HG02852 (cell line): ENCODE measurements at regions not wholly inside any gene's neighbourhood (a gene's known extent, or its start where the extent isn't known, plus 50 kb on each side); places are given as distances from the start of the nearest gene placed in this dataset.

Source experiments
- ATAC-seq: cut with Tn5 transposase; IDR thresholded peaks from one replicate; pipeline ENCODE4 v1.9.1; 2021; ENCODE audit warnings: mild to moderate bottlenecking, moderate library complexity; ENCODE audit not compliant: unreplicated experiment

DNA sequence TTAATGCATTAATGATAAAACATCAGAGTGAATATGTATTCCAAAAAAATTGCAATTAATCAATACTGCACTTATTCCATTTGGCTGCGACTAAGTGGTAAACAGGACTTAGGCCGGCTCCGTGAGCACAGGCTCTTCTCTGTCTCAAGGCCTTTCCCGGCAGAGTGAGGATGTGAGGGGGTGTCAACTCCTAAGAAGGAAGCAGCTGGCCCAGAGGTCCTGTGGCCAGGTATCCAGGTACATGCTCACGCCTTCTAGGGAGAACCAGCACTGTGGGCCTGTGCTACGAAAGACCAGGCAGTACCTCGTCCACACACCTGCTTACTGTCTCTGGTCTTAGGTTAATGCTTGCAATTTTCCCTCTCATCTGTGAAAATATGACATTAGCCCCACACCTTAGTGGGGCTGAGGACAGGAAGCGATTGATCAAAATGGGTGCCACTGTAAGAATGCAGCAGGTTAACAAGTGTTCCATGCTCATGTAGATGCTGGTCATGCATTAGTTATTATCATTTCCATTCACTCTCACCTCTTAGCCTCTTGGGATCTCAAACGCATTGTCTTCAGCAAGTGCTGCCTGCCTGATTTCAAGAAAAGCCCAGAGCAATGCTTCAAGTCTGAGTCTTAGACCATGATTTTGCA, 175.3 kb downstream of the ABHD5 start:
- no peak for ATAC-seq

DNA sequence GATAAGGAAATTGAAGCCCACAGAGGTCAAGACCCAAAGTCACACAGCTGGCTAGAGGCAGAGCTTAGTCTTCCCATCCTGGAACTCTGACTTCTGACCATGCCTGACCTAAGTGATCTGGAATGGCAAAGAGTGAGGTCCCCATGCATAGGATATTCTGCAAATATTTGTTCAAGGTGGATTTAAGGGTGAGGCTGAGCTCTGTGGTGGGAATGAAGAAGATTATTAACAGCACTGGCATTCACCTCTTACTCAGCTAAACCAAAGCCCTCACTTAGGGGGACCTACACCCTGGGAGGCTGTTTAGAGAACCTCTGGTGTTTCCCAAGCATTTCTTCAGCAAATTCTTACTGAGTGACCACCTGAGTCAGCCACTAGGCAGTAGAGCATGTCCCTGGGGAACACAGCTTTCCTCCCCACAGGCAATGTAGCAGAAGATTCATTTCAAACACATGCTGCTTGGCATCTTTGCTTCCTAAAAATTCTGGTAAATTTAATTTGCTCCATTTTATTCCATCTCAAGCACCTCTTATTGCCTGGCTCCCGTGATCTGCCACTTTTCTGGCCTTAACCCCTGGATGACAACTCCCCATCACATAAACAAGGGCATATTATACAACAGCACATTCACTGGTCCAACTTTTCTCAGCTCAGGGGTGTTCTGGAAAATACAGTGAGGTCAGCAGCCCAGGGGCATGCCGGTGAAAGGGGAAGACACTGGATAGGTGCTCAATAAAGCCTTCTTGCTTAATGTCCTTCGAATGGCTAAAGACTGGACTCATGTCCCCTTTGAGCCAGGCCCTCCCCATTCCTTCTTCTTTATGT, 176.0 kb downstream of the ABHD5 start:
- ATAC-seq = no peak

DNA sequence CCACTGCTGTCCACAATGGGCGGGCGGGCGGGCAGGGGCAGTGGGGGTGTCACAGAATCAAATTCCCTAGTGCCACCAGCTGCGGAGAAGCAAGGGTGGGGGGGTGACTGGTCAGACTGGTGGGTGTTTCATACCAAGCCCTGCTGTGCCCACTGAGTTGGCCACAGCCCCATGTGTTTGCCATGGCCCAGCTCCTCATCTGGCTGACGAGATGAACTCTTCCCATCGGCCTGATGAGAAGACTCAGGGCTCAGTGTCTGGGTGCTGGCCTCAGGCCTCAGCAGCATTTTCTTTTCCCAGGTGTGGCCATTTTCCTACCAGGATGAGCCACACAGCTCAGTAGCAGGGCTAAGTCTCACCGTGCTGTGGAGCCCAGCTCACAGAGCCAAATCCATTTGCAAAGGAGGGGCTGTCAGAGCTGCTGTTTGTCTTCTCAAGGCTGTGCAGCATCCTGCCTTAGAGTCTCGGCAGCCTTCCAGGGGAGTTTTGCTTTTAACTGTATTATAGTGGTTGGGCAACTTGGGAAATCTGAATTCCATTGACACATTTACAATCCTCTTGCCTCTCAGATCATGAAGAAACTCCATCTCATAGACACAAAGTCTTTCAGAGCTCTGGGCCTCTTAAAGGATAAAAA, 176.8 kb downstream of the ABHD5 start:
- no peak for ATAC-seq

DNA sequence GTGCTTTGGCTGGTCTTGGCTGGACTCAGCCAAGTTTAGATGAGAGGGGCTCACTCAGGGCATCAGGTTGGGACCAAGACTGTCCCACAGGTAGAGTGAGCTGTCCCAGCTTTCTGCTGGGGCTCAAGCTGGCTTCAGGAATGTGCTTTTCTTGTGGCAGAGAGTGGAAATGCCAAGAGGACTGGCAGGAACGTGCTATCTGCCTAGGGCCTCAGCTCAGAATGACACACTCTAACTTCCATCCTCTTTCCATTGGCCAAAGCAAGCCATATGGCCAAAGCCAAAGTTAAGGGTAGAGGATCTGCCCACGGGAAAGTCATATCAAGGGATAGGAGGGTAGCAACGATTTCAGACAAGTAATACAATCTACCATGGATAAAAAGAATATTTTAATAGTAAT, 178.8 kb downstream of the ABHD5 start:
- no peak for ATAC-seq

DNA sequence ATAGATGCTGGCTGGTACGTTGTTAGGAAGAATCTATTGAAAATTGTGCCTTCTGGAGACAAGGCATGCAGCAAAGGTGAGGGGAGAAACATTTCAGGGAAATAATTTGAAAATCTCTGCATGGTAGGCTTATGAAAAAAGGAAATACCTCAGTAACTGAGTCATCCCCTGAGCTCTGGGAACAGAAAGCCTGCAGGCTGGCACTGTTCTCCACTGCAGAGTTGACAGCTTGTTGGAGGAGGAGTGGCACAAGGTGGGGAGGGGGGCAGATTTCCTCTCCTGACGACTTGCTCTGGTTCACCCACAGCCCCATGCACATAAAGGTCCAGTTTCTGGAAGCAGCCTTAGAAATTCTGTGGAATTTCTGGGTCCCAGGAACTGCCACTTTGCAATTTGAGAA, 179.4 kb downstream of the ABHD5 start:
- no peak for ATAC-seq

DNA sequence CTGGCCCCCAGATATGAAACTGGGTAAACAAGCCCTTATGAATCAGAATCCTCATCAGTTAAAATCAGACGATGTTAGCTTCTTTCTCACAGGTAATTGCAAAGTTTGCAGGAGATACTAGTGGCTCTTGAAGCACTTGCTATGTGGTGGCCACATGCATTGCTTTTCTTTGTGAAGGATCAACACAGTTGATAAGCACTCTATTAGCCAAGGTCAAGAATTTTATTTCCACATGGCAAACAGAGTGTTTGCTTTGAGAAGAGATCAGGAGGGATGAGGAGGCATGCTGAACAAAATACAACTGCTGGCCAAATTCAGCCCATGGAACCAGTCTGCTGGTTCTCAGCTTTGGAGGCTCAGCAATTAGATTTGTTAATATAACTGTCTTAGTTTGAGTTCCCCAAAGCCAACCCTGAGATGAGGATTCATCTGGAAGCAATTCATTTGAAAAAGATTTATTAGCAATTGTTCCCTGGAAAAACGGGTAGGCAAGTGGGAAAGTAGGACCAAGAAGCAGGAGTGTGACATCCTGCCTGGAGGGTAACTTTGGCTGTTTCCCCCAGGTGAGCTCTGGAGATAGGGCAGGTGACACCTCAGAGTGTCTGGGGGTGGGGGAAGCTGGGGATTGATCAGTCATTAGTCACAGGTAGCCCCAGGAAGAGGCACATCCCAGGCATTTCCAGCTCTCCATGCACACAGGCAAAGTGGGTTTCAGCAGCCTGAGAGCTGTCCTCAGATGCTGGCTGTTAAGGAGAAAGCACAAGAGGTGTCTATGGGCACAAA, 180.3 kb downstream of the ABHD5 start:
- no peak for ATAC-seq

DNA sequence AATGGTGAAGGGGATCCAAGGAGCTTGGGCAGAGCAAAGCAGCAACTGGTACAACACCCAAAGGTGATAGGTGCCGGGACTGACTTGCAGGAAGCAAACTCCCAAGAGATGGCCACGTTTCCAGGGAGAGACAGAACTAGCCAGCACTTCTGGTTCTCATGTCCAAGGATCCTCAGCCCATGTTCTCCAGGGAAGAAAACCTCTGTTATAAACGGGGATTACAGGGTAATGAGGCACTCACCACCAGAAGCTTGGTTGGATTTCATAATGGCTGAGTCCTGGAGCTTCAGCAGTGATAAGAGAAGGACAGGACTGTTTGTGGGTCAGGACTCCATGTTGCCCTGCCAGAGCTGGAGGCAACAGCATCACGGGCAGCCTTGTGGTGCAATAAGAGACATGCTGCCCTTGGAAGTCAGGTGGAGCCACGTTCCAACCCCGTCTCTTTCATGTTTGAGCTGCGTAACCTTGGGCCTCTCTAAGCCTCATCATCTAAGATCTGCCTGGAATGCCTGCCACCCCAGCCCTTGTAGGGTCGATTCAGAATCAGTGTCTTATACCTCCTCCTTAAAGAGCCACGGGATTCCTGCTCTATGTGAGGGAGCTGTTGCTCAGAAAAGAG, 181.0 kb downstream of the ABHD5 start:
- ATAC-seq = no peak

DNA sequence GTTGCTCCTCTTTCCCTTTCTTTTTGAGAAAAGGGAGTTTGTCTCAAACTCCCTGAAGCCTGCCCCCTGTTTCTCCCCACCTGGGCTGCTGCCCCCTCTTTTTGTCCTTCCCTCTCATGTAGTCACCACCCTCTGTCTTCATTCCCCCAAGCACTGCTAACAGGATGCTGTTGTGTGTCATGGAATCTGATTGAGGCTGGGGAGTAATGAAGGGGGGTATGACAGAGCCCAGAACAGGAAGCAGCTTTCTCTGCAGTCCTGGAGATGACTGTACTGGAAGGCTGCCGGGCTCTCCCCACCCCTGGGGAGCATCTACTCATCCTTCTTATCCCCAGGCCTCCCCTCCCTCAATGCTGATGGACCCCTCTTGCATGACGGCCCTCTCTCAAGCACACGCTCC, 181.6 kb downstream of the ABHD5 start:
- no peak for ATAC-seq

DNA sequence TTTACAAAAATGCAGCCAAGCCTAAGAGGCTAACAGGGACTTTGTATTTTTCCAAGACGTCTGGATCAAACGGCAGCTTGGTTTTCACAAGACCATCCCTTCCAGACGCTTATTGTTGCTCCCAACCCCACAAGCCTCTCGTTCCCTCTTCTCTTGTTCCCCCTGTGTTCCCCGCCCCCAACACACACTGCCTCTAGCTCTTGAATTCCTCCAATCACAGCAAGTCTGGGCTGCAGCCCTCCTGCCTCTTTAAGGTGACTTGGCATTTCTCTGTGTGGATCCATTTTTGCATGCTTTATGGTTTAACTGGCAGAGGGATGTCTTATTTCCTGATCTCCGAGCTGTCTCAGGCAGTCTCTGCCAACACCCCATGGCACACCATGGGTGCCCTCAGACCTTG, 182.2 kb downstream of the ABHD5 start:
- ATAC-seq = no peak

DNA sequence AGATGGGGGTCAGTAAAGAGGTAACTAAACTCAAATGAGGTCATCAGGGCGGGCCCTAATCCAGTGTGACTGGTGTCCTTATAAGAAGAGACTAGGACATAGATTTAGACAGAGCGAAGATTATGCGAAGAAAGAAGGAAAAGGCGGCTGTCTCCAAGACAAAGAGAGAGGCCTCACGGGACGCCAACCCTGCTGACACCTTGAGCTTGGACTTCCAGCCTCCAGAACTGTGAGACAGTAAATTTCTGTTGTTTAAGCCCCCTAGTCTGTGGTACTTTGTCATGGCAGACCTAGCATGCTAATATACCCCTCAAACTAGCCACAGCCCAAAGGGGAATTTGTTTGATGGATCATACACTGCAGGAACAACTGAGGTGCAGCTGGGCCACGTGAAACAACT, 183.0 kb downstream of the ABHD5 start:
- no peak for ATAC-seq

DNA sequence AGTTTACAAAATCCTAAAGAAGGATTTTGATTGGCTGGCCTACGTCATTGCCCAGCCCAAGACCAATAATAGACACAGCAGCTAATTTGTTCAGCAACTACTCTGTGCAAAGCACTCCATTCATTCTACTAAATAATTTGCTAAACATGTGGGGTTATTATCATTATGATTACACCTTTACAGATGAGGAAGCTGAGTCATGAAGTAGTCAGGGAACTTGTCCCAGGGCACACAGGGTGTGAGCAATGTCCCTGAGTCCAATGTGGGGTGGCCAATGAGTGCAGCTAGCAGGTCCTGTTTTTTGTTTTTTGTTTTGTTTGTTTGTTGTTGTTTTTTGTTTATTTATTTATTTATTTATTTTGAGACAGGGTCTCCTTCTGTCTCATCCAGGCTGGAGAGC, 183.6 kb downstream of the ABHD5 start:
- no peak for ATAC-seq

DNA sequence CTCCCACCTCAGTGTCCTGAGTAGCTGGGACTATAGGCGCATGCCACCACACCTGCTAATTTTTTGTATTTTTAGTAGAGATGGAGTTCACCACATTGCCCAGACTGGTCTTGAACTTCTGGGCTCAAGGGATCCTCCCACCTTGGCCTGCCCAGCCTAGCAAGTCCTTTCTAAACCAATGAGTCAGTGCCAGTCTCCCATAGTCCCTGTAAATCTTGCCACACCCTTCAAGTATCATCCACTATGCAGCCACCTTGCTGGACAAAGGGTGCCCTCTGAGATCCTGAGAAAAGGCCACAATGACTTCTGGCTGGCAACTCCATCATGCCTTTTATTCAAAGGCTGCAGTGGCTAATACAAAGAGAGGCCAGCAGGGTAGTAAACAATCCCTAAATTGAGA, 184.0 kb downstream of the ABHD5 start:
- ATAC-seq = no peak

DNA sequence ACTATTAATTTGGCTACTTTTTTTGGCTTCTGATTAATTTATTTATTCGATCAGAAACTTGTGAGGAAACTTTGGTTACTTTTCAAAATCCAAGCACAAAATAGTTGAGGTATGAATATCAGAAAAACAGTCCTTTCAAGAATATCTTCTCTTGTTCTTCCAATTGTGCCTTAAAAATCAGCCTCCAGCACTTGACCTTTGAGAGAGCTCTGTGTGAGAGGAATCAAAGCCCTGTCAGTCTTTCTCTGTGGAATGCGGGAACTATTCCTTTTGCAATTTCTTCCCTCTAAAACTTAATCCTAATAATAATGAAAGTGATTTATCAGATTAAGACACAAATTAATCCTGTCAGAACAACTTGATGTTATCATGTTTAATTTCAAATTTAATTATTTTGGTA, 185.9 kb downstream of the ABHD5 start:
- no peak for ATAC-seq

DNA sequence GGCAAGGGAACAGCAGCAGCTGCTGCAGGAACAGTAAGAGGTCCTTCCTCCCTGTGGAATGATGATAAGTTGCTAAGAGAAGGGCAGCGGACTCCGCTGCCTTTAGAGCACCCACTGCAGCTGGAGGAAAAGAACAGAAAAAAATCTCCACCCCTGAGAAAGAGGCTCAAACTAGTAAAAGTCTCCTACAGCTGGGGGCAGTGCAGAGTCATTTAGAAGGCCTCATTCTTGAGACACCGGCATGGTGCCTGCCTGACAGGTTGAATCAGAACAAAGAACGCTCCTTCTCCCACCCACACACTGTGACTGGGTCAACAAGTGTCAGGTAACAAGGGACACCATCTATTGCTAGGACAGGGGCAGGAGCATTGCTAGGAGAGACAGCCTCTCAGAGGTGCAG, 188.4 kb downstream of the ABHD5 start:
- no peak for ATAC-seq

DNA sequence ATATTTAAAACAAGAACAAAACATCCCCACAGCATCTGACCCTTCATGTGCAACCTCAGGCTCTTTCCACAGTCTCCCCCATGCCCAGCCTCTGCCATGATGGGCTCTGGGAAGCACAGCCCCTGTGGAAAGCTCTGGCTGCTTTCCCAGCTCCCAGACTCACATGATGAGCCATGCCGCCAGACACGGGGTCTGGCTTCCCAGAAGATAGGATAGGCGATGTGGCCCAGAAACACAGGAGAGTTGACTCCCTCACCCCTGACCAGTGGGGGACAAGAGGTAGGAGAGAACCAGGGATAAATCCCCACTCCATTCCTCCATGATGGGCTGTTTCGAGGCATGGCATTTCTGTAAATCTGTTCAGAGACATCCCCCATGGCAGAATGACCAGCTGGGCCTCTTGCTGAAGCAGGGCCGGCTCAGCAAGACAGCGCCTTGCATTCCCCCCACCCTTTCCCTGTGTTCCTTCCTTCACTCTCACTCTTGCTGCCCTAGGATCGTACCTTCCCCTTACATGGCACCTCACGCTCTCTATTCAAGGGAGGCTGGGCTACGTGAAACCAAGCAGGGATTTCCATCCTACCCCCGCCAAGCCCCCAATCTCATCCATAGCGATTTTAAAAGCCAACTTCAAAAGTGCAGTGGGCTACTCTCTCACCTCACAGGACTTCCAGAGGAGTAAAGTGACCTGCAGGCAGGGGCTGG, 192.4 kb downstream of the ABHD5 start:
- no peak for ATAC-seq

DNA sequence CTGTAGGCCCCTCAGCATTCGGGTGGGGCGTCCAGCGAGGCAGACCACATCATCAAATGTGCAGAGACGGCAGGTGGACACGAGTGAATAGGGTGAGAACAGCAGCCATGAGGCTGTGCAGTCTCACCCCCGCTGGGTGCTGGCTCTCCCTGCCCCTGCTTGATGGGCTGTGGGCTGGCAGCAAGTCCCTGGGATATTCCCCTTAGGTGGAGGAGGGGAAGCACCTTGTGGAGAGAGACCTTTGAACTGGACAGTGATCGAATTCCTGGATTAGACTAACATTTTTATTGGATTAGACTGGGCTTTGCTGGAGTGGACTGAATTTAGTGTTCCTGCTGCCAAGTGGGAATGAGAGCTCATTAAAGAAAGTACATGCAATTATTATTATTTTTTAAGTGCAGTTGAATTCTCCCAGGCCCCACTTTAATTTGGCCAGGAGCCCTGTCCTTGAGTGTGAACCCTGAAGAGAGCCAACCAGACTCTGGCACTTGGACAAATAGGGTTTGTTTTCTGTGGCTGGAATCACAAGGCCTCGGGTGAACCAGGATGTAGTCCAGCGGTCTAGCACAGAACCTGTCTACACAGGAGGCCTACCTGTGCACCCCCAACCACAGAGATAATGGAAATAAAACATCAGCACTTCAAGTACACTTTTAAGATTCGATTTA, 193.1 kb downstream of the ABHD5 start:
- ATAC-seq = no peak

DNA sequence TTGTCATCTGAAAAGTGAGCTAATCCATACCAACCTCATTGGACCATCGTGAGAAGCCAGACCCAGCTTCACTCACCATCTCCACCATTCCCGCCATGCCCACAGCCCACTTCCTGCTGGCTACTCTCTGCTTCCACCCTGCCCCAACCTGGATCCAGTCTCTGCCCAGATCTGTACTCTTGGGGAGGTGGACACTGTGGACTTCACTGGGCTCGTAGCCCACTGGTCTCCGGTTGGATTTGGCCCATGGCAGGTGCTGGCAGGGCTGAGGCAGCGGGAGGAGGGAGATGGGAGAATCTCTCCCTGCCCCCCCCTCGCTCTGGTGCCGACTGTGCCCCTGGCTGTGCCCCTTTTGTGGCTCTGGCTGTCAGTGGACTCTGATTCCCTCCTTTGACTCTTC, 193.8 kb downstream of the ABHD5 start:
- no peak for ATAC-seq

DNA sequence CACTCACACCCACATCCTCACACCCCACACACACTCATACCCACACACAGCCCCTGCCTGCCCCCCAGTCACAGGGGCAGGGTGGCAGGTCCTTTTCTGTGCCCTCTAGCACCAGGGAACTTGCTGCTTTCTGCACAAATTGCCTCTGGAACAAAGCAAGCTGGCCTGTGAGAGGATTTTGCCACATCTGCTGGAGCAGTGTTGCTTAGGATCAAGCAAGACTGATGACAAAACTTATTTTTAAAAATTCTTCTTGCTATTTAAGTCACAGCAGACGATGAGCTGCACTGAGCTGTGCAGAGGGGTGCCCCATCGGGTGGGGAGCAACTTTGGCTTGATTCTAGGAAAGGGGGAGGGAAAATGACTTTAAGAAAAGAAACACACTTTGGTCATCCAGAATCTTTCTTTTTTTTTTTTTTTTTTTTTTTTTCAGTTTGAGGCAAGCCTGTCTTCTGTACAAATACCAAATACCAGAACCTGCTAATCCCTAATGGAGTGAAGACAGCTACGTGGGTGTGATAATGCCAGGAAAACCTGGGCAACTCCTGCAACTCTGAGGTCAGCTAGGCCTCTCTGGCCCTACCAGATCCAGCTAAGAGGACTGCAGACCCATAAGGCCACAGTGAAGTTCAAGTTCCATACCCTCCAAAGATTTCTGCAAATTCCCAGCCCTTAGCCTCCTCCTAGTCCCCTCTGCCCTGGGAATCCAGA, 195.3 kb downstream of the ABHD5 start:
- no peak for ATAC-seq

DNA sequence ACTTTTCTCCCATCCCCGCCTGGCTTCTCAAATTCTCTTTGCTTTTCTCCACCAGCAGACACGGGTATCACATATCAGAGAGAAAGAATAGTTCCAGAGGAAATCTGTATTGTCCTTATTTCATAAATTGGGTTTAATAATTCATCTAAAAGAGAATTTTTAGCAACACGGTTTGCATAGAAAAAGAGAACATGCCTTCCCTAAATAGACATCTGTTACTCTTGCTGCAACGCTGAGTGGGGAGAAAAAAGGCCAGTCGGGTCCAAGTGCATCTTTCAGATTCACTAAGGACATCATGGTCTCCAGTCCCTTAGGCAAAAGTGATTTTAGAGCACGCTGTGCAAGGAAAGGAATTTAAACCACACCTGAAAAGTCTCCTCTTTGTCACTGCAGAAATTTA, 201.3 kb downstream of the ABHD5 start:
- ATAC-seq = no peak
